DND-41 (cell line): ENCODE measurements at regions not wholly inside any gene's neighbourhood (a gene's known extent, or its start where the extent isn't known, plus 50 kb on each side); places are given as distances from the start of the nearest gene placed in this dataset.

Experiments
- EZH2 ChIP-seq: IDR thresholded peaks from 3 replicates; pipeline ENCODE4 v1.6.1; 2012; ENCODE audit warnings: borderline replicate concordance, low read depth, mild to moderate bottlenecking, moderate library complexity, low read length, inconsistent platforms; ENCODE audit not compliant: severe bottlenecking
- TF ChIP-seq, protein P1 (sequence below): IDR thresholded peaks from 2 replicates; pipeline ENCODE4 v1.5.1; 2012; ENCODE audit warnings: borderline replicate concordance, low read length, moderate library complexity, mild to moderate bottlenecking; ENCODE audit not compliant: poor library complexity, severe bottlenecking; ENCODE audit errors: extremely low read depth

DNA sequence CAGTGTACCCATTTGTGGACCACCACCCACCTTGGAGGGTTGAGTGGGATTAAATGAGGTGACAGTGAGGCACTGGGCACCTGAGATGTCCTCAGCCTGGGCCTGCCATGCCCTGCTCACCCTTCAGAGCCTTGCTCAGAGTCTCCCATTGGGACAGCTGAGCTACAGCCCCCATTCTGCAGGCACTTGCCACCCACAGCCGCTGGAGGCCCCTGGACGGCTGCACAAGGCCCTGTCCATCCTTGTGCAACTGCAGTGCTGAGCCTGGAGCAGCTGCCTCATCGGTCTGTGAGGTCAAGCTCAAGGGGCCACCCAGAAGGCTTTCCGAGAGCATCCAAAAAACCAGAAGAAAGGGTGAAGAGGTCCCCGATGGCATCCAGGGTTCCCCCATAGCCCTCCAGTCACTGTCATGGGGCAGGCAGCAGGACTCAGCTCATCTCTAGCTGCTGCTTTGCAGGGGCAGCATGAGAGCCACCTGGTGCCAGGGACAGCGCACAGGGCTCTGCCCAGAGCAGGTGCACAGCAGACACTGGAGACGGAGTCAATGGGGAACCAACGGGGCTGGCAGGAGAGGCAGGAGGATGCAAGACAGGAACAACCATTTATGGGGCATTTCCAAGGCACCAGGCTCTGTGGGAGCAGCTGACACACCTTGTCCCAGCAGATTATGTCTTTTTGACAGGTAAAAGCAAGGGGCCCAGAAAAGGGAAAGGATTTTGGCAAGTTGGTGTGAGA is 84.6 kb downstream of the ARL6IP4 start:
- TF ChIP-seq, protein P1, sequence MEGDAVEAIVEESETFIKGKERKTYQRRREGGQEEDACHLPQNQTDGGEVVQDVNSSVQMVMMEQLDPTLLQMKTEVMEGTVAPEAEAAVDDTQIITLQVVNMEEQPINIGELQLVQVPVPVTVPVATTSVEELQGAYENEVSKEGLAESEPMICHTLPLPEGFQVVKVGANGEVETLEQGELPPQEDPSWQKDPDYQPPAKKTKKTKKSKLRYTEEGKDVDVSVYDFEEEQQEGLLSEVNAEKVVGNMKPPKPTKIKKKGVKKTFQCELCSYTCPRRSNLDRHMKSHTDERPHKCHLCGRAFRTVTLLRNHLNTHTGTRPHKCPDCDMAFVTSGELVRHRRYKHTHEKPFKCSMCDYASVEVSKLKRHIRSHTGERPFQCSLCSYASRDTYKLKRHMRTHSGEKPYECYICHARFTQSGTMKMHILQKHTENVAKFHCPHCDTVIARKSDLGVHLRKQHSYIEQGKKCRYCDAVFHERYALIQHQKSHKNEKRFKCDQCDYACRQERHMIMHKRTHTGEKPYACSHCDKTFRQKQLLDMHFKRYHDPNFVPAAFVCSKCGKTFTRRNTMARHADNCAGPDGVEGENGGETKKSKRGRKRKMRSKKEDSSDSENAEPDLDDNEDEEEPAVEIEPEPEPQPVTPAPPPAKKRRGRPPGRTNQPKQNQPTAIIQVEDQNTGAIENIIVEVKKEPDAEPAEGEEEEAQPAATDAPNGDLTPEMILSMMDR: no peak
- TF ChIP-seq EZH2: no peak
